Panc1 (cell line): ENCODE measurements at regions not wholly inside any gene's neighbourhood (a gene's known extent, or its start where the extent isn't known, plus 50 kb on each side); places are given as distances from the start of the nearest gene placed in this dataset.
A peak's percentile ranks its signal among the peaks of the same experiment; 100 is the strongest.
"Not testable (repeated sequence)": the region's sequence is repeated elsewhere in the genome, so short reads cannot be mapped to it uniquely, and the experiment has no call there.

Experiments
- ATAC-seq: fragments of 200-7000 bp; cut with Tn5 transposase; 2 replicates; pipeline ENCODE4 v1.9.1; 2020; ENCODE audit warnings: mild to moderate bottlenecking, moderate library complexity
- BruUV-seq: library from RNA; stranded (reverse); fragments of 400-500 nt; replicated peaks from 2 replicates; lab custom pipeline; 2021; lab: Mats Ljungman, UMichigan
- CTCF ChIA-PET: fragments of 300-600 bp; sonication (Branson Sonifier 250); formaldehyde crosslinking; loops from one replicate; lab custom pipeline; 2022; ENCODE audit warnings: antibody characterized with exemption; lab: Charles Lee
- POLR2A ChIA-PET: fragments of 300-600 bp; sonication (Branson Sonifier 250); formaldehyde crosslinking; loops from one replicate; lab custom pipeline; 2022; ENCODE audit warnings: antibody characterized with exemption; lab: Charles Lee
- DNase-seq: peaks from one replicate; pipeline ENCODE4 v3.0.0-alpha.2; 2010; ENCODE audit warnings: low read depth, low spot score
- H3K27ac ChIP-seq: 2 replicates; pipeline ENCODE4 v1.5.1; 2011; ENCODE audit warnings: mild to moderate bottlenecking, low read length, inconsistent platforms
- H3K27me3 ChIP-seq: fragments of 200-500 bp; sonication (Bioruptor generic); 2 replicates; pipeline ENCODE4 v1.6.0; 2014; ENCODE audit warnings: low read length, inconsistent platforms; ENCODE audit not compliant: control insufficient read depth, insufficient read depth
- H3K36me3 ChIP-seq: fragments of 200-500 bp; sonication (Bioruptor generic); 2 replicates; pipeline ENCODE4 v1.5.1; 2014; ENCODE audit warnings: inconsistent platforms, mild to moderate bottlenecking, low read length, moderate library complexity; ENCODE audit not compliant: control insufficient read depth, insufficient read depth
- H3K4me1 ChIP-seq: 2 replicates; pipeline ENCODE4 v1.5.1; 2011; ENCODE audit warnings: inconsistent platforms, mild to moderate bottlenecking, low read length, moderate library complexity; ENCODE audit not compliant: control insufficient read depth, insufficient read depth
- H3K4me3 ChIP-seq, 2 experiments: 2 replicates each; pipeline ENCODE4 v1.5.1; 2011 to 2012; ENCODE audit warnings: low read depth in 2 of 2, low read length in 2 of 2, mild to moderate bottlenecking in 2 of 2, inconsistent platforms in 1 of 2, moderate library complexity in 1 of 2
- H3K9me3 ChIP-seq: fragments of 200-500 bp; sonication (Bioruptor generic); 2 replicates; pipeline ENCODE4 v1.5.1; 2014; ENCODE audit warnings: low read depth, mild to moderate bottlenecking, inconsistent platforms, low read length, moderate library complexity; ENCODE audit not compliant: control insufficient read depth, insufficient read depth
- POLR2AphosphoS5 ChIP-seq: IDR thresholded peaks from 2 replicates; pipeline ENCODE4 v1.6.1; 2012; ENCODE audit warnings: mild to moderate bottlenecking, low read depth, low read length, moderate library complexity
- SIN3A ChIP-seq: IDR thresholded peaks from 2 replicates; pipeline ENCODE4 v1.6.1; 2012; ENCODE audit warnings: low read depth, mild to moderate bottlenecking, low read length, moderate library complexity, borderline replicate concordance; ENCODE audit not compliant: insufficient read depth
- TCF7L2 ChIP-seq: IDR thresholded peaks from 2 replicates; pipeline ENCODE4 v1.6.1; 2011; ENCODE audit warnings: mild to moderate bottlenecking, low read depth, low read length, inconsistent platforms
- in situ Hi-C: cut with HindIII; loops from 2 replicates; pipeline ENCODE4 v1.10.0; 2016; ENCODE audit warnings: low sequenced_read_pairs, low pct_unique_long_range_greater_than_20kb
- intact Hi-C: fragments of 100-400 bp; cut with micrococcal nuclease; formaldehyde crosslinking; loops from one replicate; pipeline ENCODE4 v1.10.0; 2022; ENCODE audit not compliant: unreplicated experiment
- TF ChIP-seq, protein P1 (sequence below), 2 experiments: IDR thresholded peaks; 2 replicates each; pipeline ENCODE4 v1.6.1; 2011 to 2012; ENCODE audit warnings: low read depth in 2 of 2, control low read depth in 1 of 2, low read length in 1 of 2, mild to moderate bottlenecking in 1 of 2, moderate library complexity in 1 of 2; ENCODE audit not compliant: insufficient read depth in 1 of 2
- TF ChIP-seq, protein P2 (sequence below): fragments of 450-650 bp; IDR thresholded peaks from 2 replicates; pipeline ENCODE4 v1.5.1; 2017; ENCODE audit warnings: mild to moderate bottlenecking

DNA sequence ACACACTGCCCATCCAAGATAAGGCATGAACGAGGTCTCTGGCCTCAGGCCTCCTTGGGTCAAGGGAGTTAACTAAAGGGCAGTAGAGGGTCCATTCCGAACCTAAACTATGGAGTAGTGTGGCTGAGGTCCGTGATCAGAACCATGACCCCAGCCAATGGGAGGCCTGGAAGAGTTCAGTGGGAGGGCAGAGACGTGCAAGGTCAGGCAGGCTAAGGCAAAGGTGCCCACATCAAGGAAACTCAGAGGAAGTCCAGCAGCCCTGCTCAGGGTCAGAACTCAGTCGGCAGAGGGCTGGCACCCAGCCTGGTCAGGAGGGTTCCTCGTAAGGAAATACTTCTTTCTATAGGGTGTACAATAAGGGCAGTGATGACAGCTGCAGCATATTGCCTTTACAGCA lies 152.2 kb downstream of the SOD2 start:
- no peak for DNase-seq
- ChIA-PET CTCF (no interaction called here), POLR2A (no interaction called here)
- H3K4me3 ChIP-seq, result no peak overlapping the region
- H3K27me3 ChIP-seq, result peaks cover 9% of the 10 kb centered on the region
- H3K9me3 ChIP-seq, result no peaks in the 10 kb centered on the region
- in situ Hi-C loops, result no loop called here
- ATAC-seq, result no peak
- H3K36me3 ChIP-seq, result no peaks in the 10 kb centered on the region
- no peak for TF ChIP-seq SIN3A
- no peak for TF ChIP-seq TCF7L2
- TF ChIP-seq, protein P1, sequence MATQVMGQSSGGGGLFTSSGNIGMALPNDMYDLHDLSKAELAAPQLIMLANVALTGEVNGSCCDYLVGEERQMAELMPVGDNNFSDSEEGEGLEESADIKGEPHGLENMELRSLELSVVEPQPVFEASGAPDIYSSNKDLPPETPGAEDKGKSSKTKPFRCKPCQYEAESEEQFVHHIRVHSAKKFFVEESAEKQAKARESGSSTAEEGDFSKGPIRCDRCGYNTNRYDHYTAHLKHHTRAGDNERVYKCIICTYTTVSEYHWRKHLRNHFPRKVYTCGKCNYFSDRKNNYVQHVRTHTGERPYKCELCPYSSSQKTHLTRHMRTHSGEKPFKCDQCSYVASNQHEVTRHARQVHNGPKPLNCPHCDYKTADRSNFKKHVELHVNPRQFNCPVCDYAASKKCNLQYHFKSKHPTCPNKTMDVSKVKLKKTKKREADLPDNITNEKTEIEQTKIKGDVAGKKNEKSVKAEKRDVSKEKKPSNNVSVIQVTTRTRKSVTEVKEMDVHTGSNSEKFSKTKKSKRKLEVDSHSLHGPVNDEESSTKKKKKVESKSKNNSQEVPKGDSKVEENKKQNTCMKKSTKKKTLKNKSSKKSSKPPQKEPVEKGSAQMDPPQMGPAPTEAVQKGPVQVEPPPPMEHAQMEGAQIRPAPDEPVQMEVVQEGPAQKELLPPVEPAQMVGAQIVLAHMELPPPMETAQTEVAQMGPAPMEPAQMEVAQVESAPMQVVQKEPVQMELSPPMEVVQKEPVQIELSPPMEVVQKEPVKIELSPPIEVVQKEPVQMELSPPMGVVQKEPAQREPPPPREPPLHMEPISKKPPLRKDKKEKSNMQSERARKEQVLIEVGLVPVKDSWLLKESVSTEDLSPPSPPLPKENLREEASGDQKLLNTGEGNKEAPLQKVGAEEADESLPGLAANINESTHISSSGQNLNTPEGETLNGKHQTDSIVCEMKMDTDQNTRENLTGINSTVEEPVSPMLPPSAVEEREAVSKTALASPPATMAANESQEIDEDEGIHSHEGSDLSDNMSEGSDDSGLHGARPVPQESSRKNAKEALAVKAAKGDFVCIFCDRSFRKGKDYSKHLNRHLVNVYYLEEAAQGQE (IDR thresholded peaks at IDR 0.05; ENCODE audit: insufficient read depth in 1 of 2, low read depth in 2 of 2, low read length in 1 of 2), result no peak
- TF ChIP-seq, protein P2, sequence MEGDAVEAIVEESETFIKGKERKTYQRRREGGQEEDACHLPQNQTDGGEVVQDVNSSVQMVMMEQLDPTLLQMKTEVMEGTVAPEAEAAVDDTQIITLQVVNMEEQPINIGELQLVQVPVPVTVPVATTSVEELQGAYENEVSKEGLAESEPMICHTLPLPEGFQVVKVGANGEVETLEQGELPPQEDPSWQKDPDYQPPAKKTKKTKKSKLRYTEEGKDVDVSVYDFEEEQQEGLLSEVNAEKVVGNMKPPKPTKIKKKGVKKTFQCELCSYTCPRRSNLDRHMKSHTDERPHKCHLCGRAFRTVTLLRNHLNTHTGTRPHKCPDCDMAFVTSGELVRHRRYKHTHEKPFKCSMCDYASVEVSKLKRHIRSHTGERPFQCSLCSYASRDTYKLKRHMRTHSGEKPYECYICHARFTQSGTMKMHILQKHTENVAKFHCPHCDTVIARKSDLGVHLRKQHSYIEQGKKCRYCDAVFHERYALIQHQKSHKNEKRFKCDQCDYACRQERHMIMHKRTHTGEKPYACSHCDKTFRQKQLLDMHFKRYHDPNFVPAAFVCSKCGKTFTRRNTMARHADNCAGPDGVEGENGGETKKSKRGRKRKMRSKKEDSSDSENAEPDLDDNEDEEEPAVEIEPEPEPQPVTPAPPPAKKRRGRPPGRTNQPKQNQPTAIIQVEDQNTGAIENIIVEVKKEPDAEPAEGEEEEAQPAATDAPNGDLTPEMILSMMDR, result no peak
- no peak for TF ChIP-seq POLR2AphosphoS5
- no TSS peak for BruUV-seq
- no peaks in the 10 kb centered on the region for H3K4me1 ChIP-seq
- no peak overlapping the region for H3K27ac ChIP-seq
- intact Hi-C loops, result no loop called here

DNA sequence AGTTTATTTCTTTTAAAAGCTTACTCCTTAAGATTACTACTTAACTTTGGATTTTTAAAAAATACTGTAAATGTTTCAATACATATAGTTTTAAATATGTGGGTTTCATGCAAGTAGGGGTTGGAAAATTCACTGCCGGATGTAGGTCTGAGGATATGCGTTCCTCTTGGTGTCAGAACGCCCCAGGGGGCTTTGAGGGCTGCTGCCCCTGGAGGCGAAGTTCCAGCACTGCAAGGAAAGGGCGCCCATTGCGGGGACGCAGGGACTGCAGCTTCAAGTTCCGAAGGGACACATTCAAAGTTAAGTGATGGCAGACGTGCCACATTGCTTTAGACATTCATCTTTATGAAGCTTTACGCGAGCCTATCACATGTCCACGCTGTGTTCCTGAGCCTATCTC lies 152.9 kb downstream of the SOD2 start:
- peak; percentile 72; the same call in 1 of the 2 replicates for ATAC-seq
- TF ChIP-seq TCF7L2, result no peak
- TF ChIP-seq, protein P2, result peak; percentile 46
- DNase-seq, result no peak
- intact Hi-C loops (no loop called here), in situ Hi-C loops (no loop called here)
- BruUV-seq, result no TSS peak
- no peaks in the 10 kb centered on the region for H3K4me1 ChIP-seq
- H3K4me3 ChIP-seq, result no peak overlapping the region
- no peaks in the 10 kb centered on the region for H3K9me3 ChIP-seq
- ChIA-PET POLR2A (no interaction called here), CTCF (interaction anchor here (1.1 kb wide), 1 partner anchor 24 kb away, joined by 6 read pairs; no protein-coding TSS in a partner anchor)
- H3K27me3 ChIP-seq, result peaks cover 14% of the 10 kb centered on the region
- no peak overlapping the region for H3K27ac ChIP-seq
- H3K36me3 ChIP-seq, result no peaks in the 10 kb centered on the region

DNA sequence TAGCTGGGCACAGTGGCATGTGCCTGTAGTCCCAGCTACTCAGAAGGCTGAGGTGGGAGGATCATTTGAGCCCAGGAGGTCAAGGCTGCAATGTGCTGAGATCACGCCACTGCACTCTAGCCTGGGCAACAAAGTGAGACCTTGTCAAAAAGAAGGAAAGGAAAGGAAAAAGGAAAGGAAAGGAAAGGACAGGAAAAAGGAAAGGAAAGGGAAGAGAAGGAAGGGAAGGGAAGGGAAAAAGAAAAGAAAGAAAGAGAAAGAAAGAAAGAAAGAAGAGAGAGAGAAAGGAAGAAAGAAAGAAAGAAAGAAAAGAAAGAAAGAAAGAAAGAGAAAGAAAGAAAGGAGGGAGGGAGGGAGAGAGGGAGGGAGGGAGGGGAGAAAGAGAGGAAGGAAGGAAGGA lies 155.0 kb downstream of the SOD2 start:
- BruUV-seq, POLR2A ChIA-PET, CTCF ChIA-PET, H3K4me3 ChIP-seq, in situ Hi-C loops, intact Hi-C loops, H3K9me3 ChIP-seq, DNase-seq, H3K27ac ChIP-seq, H3K4me1 ChIP-seq, H3K36me3 ChIP-seq, ATAC-seq: not testable (repeated sequence)
- peaks cover 14% of the 10 kb centered on the region for H3K27me3 ChIP-seq
